Smooth muscle cell (in vitro differentiated cells): ENCODE measurements at regions not wholly inside any gene's neighbourhood (a gene's known extent, or its start where the extent isn't known, plus 50 kb on each side); places are given as distances from the start of the nearest gene placed in this dataset.

ENCODE experiments used
- DNase-seq: peaks from one replicate; lab custom pipeline; 2025; ENCODE audit not compliant: unreplicated experiment; lab: John Stamatoyannopoulos, UW
- H2AFZ ChIP-seq: fragments of 200-600 bp; sonication (generic); 2 replicates; pipeline ENCODE4 v1.6.0; 2016; ENCODE audit warnings: antibody characterized with exemption, low read depth, mild to moderate bottlenecking
- H3F3A ChIP-seq: fragments of 200-600 bp; sonication (generic); 2 replicates; pipeline ENCODE4 v1.6.0; 2017; ENCODE audit warnings: antibody characterized with exemption, low read depth
- H3K27ac ChIP-seq: fragments of 200-600 bp; sonication (generic); 2 replicates; pipeline ENCODE4 v1.5.1; 2016; ENCODE audit warnings: low read depth, mild to moderate bottlenecking
- H3K27me3 ChIP-seq: fragments of 200-600 bp; sonication (generic); 2 replicates; pipeline ENCODE4 v1.6.1; 2016; ENCODE audit warnings: low read depth, mild to moderate bottlenecking
- H3K36me3 ChIP-seq: fragments of 200-600 bp; sonication (generic); 2 replicates; pipeline ENCODE4 v1.5.1; 2016; ENCODE audit warnings: low read depth
- H3K4me1 ChIP-seq: fragments of 200-600 bp; sonication (generic); 2 replicates; pipeline ENCODE4 v1.5.1; 2016; ENCODE audit warnings: low read depth
- H3K4me2 ChIP-seq: fragments of 200-600 bp; sonication (generic); 2 replicates; pipeline ENCODE4 v1.6.0; 2016; ENCODE audit warnings: mild to moderate bottlenecking
- H3K4me3 ChIP-seq: fragments of 200-600 bp; sonication (generic); 2 replicates; pipeline ENCODE4 v1.5.1; 2016; ENCODE audit warnings: mild to moderate bottlenecking
- H3K79me2 ChIP-seq: fragments of 200-600 bp; sonication (generic); 2 replicates; pipeline ENCODE4 v1.6.0; 2016; ENCODE audit warnings: low read depth, mild to moderate bottlenecking
- H3K9ac ChIP-seq: fragments of 200-600 bp; sonication (generic); 2 replicates; pipeline ENCODE4 v1.6.0; 2016; ENCODE audit warnings: low read depth
- H3K9me3 ChIP-seq: fragments of 200-600 bp; sonication (generic); replicated peaks from 2 replicates; pipeline ENCODE4 v1.5.1; 2016; ENCODE audit warnings: low read depth
- H4K20me1 ChIP-seq: fragments of 200-600 bp; sonication (generic); 2 replicates; pipeline ENCODE4 v1.6.0; 2016; ENCODE audit warnings: low read depth
- WGBS: methylation state at CpG from one replicate; pipeline ENCODE4 v1.1.7; 2016; ENCODE audit warnings: low lambda C conversion rate; 5-methylcytosine and 5-hydroxymethylcytosine counted together
- TF ChIP-seq, protein P1 (sequence below): fragments of 200-600 bp; sonication (generic); IDR thresholded peaks from 2 replicates; pipeline ENCODE4 v1.5.1; 2017; ENCODE audit warnings: borderline replicate concordance, mild to moderate bottlenecking, antibody characterized with exemption; ENCODE audit not compliant: insufficient read depth, poor library complexity, severe bottlenecking

DNA sequence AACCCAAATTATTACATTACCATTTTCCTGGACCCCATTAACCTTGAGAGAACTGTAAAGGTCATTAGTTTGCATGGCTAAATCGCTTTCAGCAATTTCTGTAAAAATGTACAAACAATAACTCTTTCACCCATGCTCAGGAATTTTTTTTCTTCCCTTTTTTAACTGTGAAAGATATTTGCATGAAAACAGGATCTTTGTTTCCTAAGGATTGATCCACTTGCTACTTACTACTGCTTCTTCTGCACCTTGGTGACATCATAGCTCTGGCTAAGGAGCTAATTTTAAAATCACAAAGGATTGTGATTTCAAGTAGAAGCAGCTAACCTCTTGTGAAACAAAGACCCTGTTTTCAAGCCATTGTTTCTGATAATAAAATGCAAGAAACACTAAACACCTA lies 274.6 kb upstream of the ESRRG start:
- WGBS: 62% methylated on average over 1 of the region's 1 CpG
- Histone ChIP-seq H3K36me3 (no peaks in the 10 kb centered on the region), H3K4me3 (no peak overlapping the region), H4K20me1 (no peaks in the 10 kb centered on the region), H3F3A (no peaks in the 10 kb centered on the region), H3K9me3 (no peaks in the 10 kb centered on the region), H3K27me3 (peaks cover 4% of the 10 kb centered on the region), H3K4me2 (no peak overlapping the region), H3K4me1 (no peaks in the 10 kb centered on the region), H2AFZ (no peak overlapping the region), H3K9ac (no peak overlapping the region), H3K27ac (no peak overlapping the region), H3K79me2 (no peaks in the 10 kb centered on the region)
- TF ChIP-seq, protein P1, sequence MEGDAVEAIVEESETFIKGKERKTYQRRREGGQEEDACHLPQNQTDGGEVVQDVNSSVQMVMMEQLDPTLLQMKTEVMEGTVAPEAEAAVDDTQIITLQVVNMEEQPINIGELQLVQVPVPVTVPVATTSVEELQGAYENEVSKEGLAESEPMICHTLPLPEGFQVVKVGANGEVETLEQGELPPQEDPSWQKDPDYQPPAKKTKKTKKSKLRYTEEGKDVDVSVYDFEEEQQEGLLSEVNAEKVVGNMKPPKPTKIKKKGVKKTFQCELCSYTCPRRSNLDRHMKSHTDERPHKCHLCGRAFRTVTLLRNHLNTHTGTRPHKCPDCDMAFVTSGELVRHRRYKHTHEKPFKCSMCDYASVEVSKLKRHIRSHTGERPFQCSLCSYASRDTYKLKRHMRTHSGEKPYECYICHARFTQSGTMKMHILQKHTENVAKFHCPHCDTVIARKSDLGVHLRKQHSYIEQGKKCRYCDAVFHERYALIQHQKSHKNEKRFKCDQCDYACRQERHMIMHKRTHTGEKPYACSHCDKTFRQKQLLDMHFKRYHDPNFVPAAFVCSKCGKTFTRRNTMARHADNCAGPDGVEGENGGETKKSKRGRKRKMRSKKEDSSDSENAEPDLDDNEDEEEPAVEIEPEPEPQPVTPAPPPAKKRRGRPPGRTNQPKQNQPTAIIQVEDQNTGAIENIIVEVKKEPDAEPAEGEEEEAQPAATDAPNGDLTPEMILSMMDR: no peak
- DNase-seq: no peak

- Histone ChIP-seq H3K27me3 (peaks cover 4% of the 10 kb centered on the region), H3K9me3 (no peaks in the 10 kb centered on the region), H3K79me2 (no peaks in the 10 kb centered on the region), H3K4me2 (no peak overlapping the region), H3K9ac (no peak overlapping the region), H3K27ac (no peak overlapping the region), H2AFZ (no peak overlapping the region), H3F3A (no peaks in the 10 kb centered on the region), H3K4me3 (no peak overlapping the region), H3K36me3 (no peaks in the 10 kb centered on the region), H3K4me1 (no peaks in the 10 kb centered on the region), H4K20me1 (no peaks in the 10 kb centered on the region)
- no peak for DNase-seq
- TF ChIP-seq, protein P1: no peak
- 73% methylated on average over 3 of the region's 3 CpGs for WGBS
Observed at GRCh38 chr1:216997069-216997468, 273.8 kb upstream of the ESRRG start.

GRCh38 chr1:216984536-216984935 lies 261.3 kb upstream of the ESRRG start:
- no peak overlapping the region for H2AFZ ChIP-seq
- no peak overlapping the region for H3K9ac ChIP-seq
- peaks cover 4% of the 10 kb centered on the region for H3K4me1 ChIP-seq
- no peaks in the 10 kb centered on the region for H3K79me2 ChIP-seq
- H3K9me3 ChIP-seq: no peaks in the 10 kb centered on the region
- no peak overlapping the region for H3K4me3 ChIP-seq
- no peak for DNase-seq
- no peaks in the 10 kb centered on the region for H3K27me3 ChIP-seq
- no peak overlapping the region for H3K4me2 ChIP-seq
- H3K27ac ChIP-seq: no peak overlapping the region
- H4K20me1 ChIP-seq: no peaks in the 10 kb centered on the region
- no peaks in the 10 kb centered on the region for H3F3A ChIP-seq
- H3K36me3 ChIP-seq: no peaks in the 10 kb centered on the region
- TF ChIP-seq, protein P1: no peak
- WGBS: 35% methylated on average over 1 of the region's 1 CpG

GRCh38 chr1:216983823-216984222 lies 260.6 kb upstream of the ESRRG start:
- TF ChIP-seq, protein P1: no peak
- no peaks in the 10 kb centered on the region for H4K20me1 ChIP-seq
- no peaks in the 10 kb centered on the region for H3K27me3 ChIP-seq
- H2AFZ ChIP-seq: no peak overlapping the region
- DNase-seq: no peak
- no peaks in the 10 kb centered on the region for H3F3A ChIP-seq
- whole genome bisulfite sequencing: 82% methylated on average over 6 of the region's 6 CpGs
- H3K4me1 ChIP-seq: peaks cover 4% of the 10 kb centered on the region
- H3K9ac ChIP-seq: no peak overlapping the region
- H3K79me2 ChIP-seq: no peaks in the 10 kb centered on the region
- no peak overlapping the region for H3K27ac ChIP-seq
- no peak overlapping the region for H3K4me3 ChIP-seq
- no peaks in the 10 kb centered on the region for H3K9me3 ChIP-seq
- H3K4me2 ChIP-seq: no peak overlapping the region
- no peaks in the 10 kb centered on the region for H3K36me3 ChIP-seq
